Smooth muscle cell of the brain vasculature (primary cell): ENCODE measurements at regions not wholly inside any gene's neighbourhood (a gene's known extent, or its start where the extent isn't known, plus 50 kb on each side); places are given as distances from the start of the nearest gene placed in this dataset.
A peak's percentile ranks its signal among the peaks of the same experiment; 100 is the strongest.
"Not testable (repeated sequence)": the region's sequence is repeated elsewhere in the genome, so short reads cannot be mapped to it uniquely, and the experiment has no call there.

ENCODE experiments used
- DNase-seq: peaks from one replicate; pipeline ENCODE4 v3.0.0-alpha.2; 2012; ENCODE audit warnings: low read depth, low spot score

DNA sequence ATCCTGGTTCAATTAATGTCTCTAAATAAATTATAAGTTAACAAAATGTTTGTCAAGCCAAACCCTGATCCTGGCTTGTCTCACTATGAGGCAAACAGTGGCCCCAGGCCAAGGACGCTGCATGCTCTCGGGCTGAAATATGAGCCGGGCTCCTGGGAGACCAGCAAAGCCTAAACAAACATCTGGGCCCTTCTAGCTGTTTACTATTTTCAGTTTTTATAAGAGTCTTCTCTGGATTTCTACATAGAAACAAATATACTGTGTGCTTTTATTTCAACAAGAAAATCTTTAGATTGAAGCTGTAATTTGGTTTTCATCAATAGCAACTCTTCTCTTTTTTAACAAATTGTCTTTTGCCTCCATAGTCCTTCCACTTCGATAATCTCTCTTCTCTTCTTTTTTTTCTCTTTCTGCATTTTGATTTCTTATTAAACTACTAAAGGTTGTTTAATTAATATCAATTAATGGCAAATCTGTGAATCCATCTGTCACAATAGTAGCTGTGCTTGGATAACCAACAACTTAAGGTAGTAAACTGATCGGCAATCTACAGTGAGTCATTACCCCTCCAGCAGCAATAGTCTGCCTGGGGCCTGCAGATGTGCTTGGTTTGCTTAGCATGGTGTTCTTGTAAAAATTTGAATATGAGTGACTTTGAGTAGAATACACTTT lies 83.3 kb upstream of the DNAJC1 start:
- DNase-seq, result peak; percentile 75

DNA sequence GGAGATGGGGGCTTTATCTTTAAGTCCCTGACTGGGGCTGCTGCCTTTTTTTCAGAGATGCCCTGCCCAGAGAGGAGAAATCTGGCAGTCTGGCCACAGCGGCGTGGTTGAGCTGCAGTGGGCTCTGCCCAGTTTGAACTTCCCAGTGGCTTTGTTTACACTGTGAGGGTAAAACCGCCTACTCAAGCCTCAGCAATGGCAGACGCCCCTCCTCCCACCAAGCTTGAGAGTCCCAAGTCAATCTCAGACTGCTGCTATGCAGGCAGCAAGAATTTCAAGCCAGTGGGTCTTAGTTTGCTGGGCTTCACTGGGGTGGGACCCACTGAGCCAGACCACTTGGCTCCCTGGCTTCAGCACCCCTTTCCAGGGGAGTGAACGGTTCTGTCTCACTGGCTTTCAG lies 76.4 kb upstream of the DNAJC1 start:
- not testable (repeated sequence) for DNase-seq

DNA sequence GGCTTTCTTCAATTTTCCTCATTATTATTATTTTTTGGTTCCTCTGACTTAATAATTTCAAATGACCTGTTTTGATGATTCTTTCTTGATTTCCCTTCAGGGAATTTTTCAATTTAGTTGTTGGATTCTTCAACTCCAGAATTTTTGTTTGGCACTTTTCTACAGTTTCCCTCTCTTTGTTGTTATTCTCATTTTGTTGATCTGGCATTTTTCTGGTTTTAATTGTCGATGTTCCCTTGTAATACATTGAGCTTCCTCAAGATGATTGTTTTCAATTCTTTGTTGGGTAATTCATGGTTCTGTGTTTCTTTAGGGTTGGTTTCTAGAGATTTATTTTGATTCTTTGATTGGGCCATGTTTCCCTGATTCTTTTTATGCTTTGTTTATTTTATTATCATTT lies 67.8 kb upstream of the DNAJC1 start:
- no peak for DNase-seq

DNA sequence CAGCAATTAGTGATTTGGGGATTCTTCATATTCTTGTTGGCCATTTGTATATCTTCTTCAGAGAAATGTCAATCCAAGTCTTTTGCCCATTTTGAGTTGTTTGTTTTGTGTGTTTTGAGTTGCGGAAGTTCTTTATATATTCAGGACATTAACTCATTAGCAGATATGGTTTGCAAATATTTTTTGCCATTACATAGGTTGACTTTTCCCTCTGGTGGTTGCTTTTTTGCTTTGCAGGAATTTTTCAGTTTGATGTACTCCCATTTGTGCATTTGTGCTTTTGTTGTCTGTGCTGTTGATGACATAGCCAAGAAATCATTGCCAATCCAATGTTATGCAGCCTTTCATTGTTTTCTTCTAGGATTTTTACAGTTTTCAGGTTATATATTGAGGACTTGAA lies 63.6 kb upstream of the DNAJC1 start:
- no peak for DNase-seq

DNA sequence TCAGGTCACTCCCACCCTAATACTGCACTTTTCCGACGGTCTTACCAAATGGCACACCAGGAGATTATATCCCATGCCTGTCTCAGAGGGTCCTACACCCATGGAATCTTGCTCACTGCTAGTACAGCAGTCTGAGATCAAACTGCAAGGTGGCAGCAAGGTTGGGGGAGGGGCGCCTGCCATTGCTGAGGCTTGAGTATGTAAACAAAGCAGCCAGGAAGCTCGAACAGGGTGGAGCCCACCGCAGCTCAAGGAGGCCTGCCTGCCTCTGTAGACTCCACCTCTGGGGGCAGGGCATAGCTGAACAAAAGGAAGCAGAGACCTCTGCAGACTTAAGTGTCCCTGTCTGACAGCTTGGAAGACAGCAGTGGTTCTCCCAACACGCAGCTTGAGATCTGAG lies 57.5 kb upstream of the DNAJC1 start:
- not testable (repeated sequence) for DNase-seq

DNA sequence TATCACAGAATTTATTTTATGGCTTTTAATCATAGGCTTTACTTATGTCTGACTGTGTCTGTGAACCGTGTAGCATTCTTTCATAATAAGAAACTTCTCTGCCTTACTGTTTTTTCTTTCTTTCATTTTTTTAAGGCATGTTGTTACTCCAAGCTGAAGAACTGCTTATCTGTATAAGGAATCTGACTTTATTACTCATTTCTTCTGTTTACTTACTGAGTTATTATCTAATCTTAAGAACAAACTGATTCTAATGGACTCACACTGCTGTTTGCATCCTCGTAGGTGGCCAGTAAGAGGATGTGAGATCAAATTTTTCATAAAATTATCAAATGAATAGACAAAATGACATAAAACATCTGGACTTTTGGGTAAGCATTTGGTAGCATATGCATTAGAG lies 54.7 kb upstream of the DNAJC1 start:
- DNase-seq, result no peak

DNA sequence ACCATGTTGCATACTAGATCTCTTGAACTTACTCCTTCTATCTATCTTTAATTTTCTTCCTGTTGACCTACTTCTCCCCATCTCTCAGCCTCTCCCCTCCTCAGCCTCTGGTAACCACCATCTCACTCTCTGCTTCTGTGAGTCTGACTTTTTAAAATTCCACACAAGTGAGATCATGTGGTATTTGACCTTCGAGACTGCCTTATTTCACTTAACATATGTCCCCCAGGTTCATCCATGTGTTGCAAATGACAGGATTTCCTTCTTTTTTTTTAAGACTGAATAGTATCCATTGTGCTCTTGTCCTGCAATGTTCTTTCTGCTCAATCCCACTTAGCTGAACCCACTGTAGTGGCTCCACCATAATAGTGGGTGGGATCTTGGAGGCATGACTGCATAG lies 51.4 kb upstream of the DNAJC1 start:
- no peak for DNase-seq
